IPS DF 4.7 (cell line): ENCODE measurements at regions not wholly inside any gene's neighbourhood (a gene's known extent, or its start where the extent isn't known, plus 50 kb on each side); places are given as distances from the start of the nearest gene placed in this dataset.

Source experiments
- DNase-seq: peaks from one replicate; pipeline ENCODE4 v3.0.0-alpha.2; 2013; ENCODE audit warnings: low spot score; ENCODE audit errors: extremely low read depth

DNA sequence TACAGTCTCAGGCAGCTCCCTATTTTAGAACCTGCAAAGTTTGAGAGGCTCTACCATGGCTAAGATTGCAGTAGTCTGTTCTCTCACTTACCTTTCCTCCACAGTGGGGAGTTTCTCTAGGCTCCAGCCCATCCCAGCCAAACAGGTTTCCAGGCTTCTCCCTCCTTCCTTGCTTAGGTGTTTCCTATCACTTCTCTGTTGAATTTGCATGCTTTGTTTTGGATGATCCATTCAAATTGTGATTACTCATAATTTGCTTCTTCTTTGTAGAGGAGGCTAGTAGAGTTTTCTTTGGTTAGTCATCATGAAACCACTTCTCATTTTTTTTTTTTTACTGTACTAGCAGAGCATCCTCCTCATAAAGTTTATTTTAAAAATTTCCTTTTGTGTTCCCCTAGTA lies 1242.2 kb upstream of the MIR17HG start:
- no peak for DNase-seq

- DNase-seq = no peak
Observed at GRCh38 chr13:90105849-90106496, 1241.5 kb upstream of the MIR17HG start.

DNA sequence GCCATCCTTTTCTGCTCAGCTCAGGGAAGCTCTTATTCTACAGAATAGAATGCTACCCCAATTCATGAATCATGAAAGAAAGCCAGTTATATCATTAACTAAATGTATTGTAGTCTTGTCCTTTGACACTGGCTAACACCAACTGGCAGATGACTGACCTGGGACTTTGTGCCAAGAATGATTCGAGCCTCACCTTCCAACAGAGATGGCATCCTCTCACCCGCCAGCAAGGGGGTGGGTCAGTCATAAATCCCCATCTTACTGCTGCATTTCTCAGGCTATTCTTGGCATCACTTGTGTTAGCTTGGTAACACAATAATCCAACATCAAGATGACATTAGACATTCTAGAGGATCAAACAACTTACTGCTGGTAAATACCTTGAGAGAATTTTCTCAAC lies 1239.8 kb upstream of the MIR17HG start:
- no peak for DNase-seq

- DNase-seq = no peak
Observed at GRCh38 chr13:90108547-90108946, 1238.9 kb upstream of the MIR17HG start.

DNA sequence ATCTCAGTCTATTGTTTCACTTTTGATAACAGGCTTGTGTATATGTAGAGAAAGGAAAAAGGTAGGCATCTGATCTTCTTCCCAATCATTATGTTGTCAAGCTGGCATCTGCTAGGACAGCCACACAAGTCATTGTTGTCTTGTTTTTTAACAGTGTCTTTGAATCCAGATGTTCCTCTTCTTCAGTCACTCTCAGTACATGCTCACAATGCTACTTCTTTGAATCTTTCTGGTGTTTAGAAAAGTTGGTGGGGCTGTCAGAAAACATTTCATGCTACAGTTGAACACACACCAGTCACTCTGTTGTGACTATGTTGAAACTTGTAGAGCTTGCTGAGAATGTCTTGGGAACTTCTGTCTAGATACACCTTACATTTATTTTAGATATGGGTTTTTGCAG lies 1231.4 kb upstream of the MIR17HG start:
- DNase-seq = no peak

- no peak for DNase-seq
Observed at GRCh38 chr13:90118467-90119071, 1228.9 kb upstream of the MIR17HG start.

DNA sequence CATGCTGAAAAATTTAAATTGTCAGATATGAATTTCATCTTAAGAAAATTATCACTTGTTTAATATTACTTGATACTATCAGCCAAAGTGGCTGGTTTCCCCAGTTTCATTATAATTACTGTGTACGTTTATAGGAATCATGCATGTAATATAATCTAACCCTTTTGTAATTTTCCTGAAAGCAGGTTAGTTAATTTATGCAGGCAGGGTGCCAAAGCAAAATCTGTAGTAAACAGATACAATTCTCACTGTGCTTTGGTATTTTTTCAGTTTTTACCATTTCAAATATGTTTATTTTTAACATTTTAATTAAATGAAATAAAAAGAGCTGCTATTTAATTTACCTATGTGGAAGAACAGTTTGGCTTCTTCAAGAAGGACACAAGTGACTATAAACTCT lies 1227.5 kb upstream of the MIR17HG start:
- DNase-seq = no peak

- no peak for DNase-seq
Observed at GRCh38 chr13:90121784-90122183, 1225.7 kb upstream of the MIR17HG start.

GRCh38 chr13:90122531-90122930 lies 1225.0 kb upstream of the MIR17HG start:
- DNase-seq = no peak

DNA sequence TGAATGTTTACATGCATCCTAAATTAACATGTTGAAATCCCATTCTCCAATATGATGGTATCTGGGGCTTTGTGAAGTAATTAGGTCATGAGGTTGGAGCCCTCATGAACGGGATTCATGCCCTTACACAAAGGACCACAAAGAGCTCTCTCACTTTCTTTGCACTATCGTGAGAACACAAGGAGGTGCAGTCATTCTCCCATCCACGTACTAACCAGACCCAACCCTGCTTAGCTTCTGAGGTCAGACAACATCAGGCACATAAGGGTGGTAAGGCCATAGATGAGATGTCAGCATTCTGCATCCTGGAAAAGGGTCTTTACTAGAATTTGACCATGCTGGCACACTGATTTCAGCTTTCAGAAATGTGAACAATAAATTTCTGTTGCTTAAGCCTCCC lies 1211.9 kb upstream of the MIR17HG start:
- DNase-seq = no peak

GRCh38 chr13:90142251-90142650 lies 1205.2 kb upstream of the MIR17HG start:
- no peak for DNase-seq

- DNase-seq = no peak
Observed at GRCh38 chr13:90154311-90154960, 1193.1 kb upstream of the MIR17HG start.

GRCh38 chr13:90156390-90156789 lies 1191.1 kb upstream of the MIR17HG start:
- no peak for DNase-seq

- DNase-seq = no peak
Observed at GRCh38 chr13:90168953-90169352, 1178.5 kb upstream of the MIR17HG start.

DNA sequence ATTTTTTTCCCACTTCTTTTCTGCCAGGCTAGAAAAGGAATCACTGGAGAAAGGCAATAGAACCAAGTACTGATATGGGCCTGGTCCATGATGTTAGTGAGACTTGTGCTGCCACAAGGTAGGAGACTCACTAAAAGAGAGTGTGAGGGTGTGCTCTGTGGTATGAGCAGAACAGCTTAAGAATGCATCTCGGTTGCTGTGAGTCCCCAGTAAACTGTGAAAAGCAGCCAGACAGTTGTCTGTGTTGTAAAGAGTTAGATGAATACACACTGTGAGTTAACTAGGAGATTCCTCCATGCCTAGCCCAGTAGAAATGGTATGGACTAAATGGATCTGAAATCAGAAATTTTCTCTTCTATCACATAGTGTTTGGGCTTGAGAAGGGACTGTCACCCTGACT lies 1177.3 kb upstream of the MIR17HG start:
- no peak for DNase-seq

GRCh38 chr13:90171649-90172048 lies 1175.8 kb upstream of the MIR17HG start:
- no peak for DNase-seq

DNA sequence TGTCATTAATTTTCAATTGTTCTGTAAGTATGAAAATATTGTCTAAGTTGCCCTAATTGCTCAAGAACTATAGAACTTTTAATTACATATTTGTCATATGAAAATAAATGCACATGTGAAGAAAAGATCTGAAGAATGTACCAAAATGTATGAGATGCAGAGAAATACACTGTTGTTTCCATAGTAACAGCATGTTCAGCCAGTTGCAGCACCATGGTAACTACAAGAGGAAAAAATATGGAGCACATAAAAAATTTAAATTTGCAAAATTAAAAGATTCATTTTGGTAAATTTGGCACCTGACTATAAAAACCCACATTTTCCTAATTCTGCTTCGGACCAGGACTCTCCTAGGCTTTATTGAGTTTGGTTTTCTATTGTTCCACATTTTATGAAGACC lies 1170.0 kb upstream of the MIR17HG start:
- no peak for DNase-seq

GRCh38 chr13:90184355-90184754 lies 1163.1 kb upstream of the MIR17HG start:
- no peak for DNase-seq

DNA sequence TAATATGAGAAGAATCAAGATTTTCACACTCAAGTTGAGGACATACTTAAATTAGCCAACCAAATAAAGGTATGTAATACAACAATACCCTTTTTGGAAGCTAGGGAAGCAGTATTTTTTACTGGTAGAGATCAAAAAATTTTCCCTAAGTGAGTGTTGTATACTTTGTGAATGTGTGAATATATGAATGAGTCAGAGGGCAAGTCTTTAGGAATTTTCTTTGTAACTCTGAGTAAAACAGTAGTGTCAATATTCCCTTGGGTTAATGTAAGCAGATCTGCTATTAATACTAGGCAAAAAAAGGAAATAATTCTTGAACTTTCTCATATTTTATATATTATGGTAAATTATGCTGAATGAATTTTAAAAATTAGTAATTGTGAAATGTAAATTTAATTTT lies 1161.8 kb upstream of the MIR17HG start:
- DNase-seq = no peak

DNA sequence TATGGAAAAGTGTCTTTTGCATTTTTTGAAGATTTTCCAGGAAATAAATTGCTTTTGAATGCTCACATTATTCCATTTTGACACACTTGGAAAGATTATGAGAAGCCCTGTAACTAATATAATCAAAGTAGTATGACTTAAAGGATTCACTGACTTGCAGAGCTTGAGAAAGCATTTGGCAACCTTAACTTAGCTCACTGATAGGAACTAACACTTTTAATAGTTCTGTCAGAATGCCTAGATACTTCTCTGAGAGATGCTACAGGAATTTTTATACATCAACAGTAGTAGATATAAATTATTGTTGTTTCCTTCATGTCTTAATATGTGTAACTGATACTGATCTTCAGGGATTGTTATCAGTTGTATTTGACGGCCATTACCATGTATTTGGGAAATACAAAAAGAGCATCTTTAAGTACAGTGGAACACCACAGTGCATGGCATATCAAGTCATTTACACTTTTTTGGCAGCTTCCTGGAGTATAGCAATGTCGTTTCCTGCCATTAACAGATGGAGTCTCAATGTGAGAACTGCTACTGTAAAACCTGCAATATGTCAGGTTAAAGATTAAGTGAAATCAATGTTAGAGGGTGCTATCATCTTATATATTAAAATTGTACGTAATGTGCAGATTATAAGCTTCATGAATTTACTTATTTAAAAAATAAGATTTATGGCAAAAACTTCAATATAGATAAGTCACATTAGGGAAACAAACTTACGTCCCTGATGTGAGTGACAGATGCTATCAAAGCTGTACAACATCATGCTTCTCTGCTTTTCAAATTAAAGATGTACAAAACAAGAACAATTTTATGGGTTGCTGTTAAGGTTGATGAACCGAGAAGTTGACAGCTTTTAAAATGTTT lies 1159.8 kb upstream of the MIR17HG start:
- no peak for DNase-seq

GRCh38 chr13:90188351-90188636 lies 1159.2 kb upstream of the MIR17HG start:
- no peak for DNase-seq

GRCh38 chr13:90197722-90198121 lies 1149.8 kb upstream of the MIR17HG start:
- no peak for DNase-seq
